BJ (cell line): ENCODE measurements at regions not wholly inside any gene's neighbourhood (a gene's known extent, or its start where the extent isn't known, plus 50 kb on each side); places are given as distances from the start of the nearest gene placed in this dataset.

ENCODE experiments used
- CTCF ChIA-PET: fragments of 350-600 bp; formaldehyde crosslinking; extraction: SDS; loops from one replicate; lab custom pipeline; 2021; ENCODE audit warnings: antibody characterized with exemption, inconsistent platforms; lab: Yijun Ruan, JAX
- POLR2A ChIA-PET: fragments of 300-600 bp; sonication (Branson Sonifier 250); formaldehyde crosslinking; extraction: SDS; loops from one replicate; lab custom pipeline; 2021; ENCODE audit warnings: antibody characterized with exemption; lab: Charles Lee
- DNase-seq: peaks from one replicate; pipeline ENCODE4 v3.0.0-alpha.2; 2011; ENCODE audit warnings: low read depth
- H3K27me3 ChIP-seq: 2 replicates; pipeline ENCODE4 v1.6.0; 2011; ENCODE audit warnings: low read length; ENCODE audit not compliant: control insufficient read depth, insufficient read depth
- H3K36me3 ChIP-seq: 2 replicates; pipeline ENCODE4 v1.5.1; 2011; ENCODE audit warnings: low read length; ENCODE audit not compliant: control insufficient read depth, insufficient read depth
- H3K4me3 ChIP-seq: 2 replicates; pipeline ENCODE4 v1.5.1; 2011; ENCODE audit warnings: low read depth, mild to moderate bottlenecking, control low read depth, low read length
- CTCF ChIP-seq: IDR thresholded peaks from 2 replicates; pipeline ENCODE4 v1.5.1; 2011; ENCODE audit warnings: low read depth, mild to moderate bottlenecking, control low read depth, inconsistent platforms, low read length, moderate library complexity; ENCODE audit not compliant: insufficient read depth

DNA sequence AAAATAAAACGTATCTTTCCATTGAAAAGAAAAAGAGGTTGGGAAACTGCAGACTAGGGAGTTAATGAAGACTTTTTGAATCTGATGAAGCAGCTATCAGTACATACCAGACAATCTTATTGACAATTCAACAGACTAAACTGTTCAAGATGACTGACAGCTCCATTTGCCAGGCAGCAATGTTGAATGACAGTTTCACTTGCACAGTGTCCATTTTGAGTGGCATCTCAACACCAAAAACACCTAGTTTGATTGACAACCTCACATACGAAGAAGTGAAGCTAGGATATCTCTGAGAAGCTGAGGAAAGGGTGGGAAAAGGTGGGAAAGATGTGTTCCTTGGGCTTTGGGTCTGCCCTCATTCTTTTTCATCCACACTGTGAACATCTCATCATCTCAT is 315.0 kb upstream of the SYT4 start:
- POLR2A ChIA-PET, result no interaction called here
- CTCF ChIA-PET, result interaction anchor here (15.1 kb wide), 1 partner anchor 20 kb away, joined by 226 read pairs; no protein-coding TSS in a partner anchor
- DNase-seq, result no peak

GRCh38 chr18:43596105-43596712 is 318.9 kb upstream of the SYT4 start:
- CTCF ChIA-PET, result interaction anchor here (1.1 to 15.1 kb wide), 3 partner anchors 8 to 24 kb away, joined by 6 to 226 read pairs (median 12); no protein-coding TSS in a partner anchor
- no peak for DNase-seq
- Histone ChIP-seq H3K27me3 (no peaks in the 10 kb centered on the region), H3K36me3 (no peaks in the 10 kb centered on the region), H3K4me3 (no peak overlapping the region)
- peak; percentile 61 for TF ChIP-seq CTCF
- POLR2A ChIA-PET, result no interaction called here

More for the DNA sequence above, 315.0 kb upstream of the SYT4 start:
- Histone ChIP-seq H3K4me3 (no peak overlapping the region), H3K27me3 (no peaks in the 10 kb centered on the region), H3K36me3 (no peaks in the 10 kb centered on the region)
- no peak for TF ChIP-seq CTCF

DNA sequence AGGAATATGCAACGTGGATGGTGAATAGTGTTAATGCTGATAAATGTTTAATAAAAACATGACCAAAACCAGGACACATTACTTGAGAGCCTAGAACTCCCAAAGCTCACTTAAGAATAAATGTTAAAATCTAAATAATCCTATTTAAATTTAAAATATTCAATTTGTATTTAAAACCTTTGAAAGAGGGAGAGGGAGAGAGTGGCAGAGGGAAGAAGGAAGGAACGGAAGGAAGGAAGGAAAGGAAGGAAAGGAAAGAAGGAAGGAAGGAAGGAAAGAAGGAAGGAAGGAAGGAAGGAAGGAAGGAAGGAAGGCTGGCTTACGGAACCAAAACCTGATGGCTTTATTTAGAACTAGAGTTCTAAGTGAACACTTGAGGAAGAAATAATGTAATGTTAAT is 324.1 kb upstream of the SYT4 start:
- H3K27me3 ChIP-seq, result no peaks in the 10 kb centered on the region
- ChIA-PET CTCF (interaction anchor here (3.9 kb wide), 1 partner anchor 13 kb away, joined by 18 read pairs; no protein-coding TSS in a partner anchor), POLR2A (no interaction called here)
- H3K4me3 ChIP-seq, result no peak overlapping the region
- no peaks in the 10 kb centered on the region for H3K36me3 ChIP-seq
- no peak for DNase-seq
- no peak for TF ChIP-seq CTCF

- ChIA-PET CTCF (no interaction called here), POLR2A (no interaction called here)
- no peak for TF ChIP-seq CTCF
- no peaks in the 10 kb centered on the region for H3K27me3 ChIP-seq
- H3K36me3 ChIP-seq, result no peaks in the 10 kb centered on the region
- no peak overlapping the region for H3K4me3 ChIP-seq
- DNase-seq, result no peak
Observed at GRCh38 chr18:43605224-43605623, 327.9 kb upstream of the SYT4 start.

DNA sequence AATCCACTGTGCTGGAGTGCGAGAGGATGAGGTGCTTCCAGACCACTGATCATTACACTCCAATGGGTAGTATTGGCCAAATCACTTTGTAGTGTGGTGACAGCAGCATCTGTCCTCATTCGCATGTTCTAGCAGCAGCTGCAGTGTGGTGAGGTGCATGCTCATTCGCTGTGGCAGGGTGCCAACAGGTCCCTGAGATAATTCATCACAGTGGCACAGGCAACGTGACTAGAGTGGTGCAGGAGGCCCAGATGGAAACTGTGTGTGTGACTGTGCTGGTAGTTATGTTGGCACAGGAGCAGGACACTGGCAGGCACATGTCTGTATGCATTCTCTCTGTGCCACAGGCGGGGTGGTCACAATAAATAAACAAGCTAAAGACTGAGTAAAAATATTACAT is 329.5 kb upstream of the SYT4 start:
- ChIA-PET CTCF (no interaction called here), POLR2A (no interaction called here)
- no peak for DNase-seq
- TF ChIP-seq CTCF, result no peak
- Histone ChIP-seq H3K36me3 (no peaks in the 10 kb centered on the region), H3K4me3 (no peak overlapping the region), H3K27me3 (no peaks in the 10 kb centered on the region)
